Mesothelial cell of epicardium (in vitro differentiated cells): ENCODE measurements at regions not wholly inside any gene's neighbourhood (a gene's known extent, or its start where the extent isn't known, plus 50 kb on each side); places are given as distances from the start of the nearest gene placed in this dataset.
"Not testable (repeated sequence)": the region's sequence is repeated elsewhere in the genome, so short reads cannot be mapped to it uniquely, and the experiment has no call there.

ENCODE experiments used
- DNase-seq, 2 experiments: peaks; one replicate each; pipeline ENCODE4 v3.0.0; 2021; ENCODE audit warnings: low spot score in 2 of 2; ENCODE audit not compliant: unreplicated experiment in 2 of 2
- H3K27ac Mint-ChIP-seq: 2 replicates; pipeline ENCODE4 v1.8.0; 2021; ENCODE audit warnings: mixed read lengths
- H3K27me3 Mint-ChIP-seq: 2 replicates; pipeline ENCODE4 v1.8.0; 2021; ENCODE audit warnings: low read depth, mixed read lengths
- H3K36me3 Mint-ChIP-seq: 2 replicates; pipeline ENCODE4 v1.8.0; 2021; ENCODE audit warnings: mixed read lengths
- H3K4me1 Mint-ChIP-seq: 2 replicates; pipeline ENCODE4 v1.8.0; 2021; ENCODE audit warnings: mixed read lengths
- H3K4me3 Mint-ChIP-seq: 2 replicates; pipeline ENCODE4 v1.8.0; 2021; ENCODE audit warnings: mild to moderate bottlenecking, moderate library complexity, mixed read lengths
- H3K9me3 Mint-ChIP-seq: 2 replicates; pipeline ENCODE4 v1.8.0; 2021; ENCODE audit warnings: mixed read lengths
- CTCF ChIP-seq: fragments of 200-600 bp; sonication (generic); IDR thresholded peaks from one replicate; pipeline ENCODE4 v1.5.0; 2021; ENCODE audit warnings: antibody characterized with exemption; ENCODE audit not compliant: unreplicated experiment

DNA sequence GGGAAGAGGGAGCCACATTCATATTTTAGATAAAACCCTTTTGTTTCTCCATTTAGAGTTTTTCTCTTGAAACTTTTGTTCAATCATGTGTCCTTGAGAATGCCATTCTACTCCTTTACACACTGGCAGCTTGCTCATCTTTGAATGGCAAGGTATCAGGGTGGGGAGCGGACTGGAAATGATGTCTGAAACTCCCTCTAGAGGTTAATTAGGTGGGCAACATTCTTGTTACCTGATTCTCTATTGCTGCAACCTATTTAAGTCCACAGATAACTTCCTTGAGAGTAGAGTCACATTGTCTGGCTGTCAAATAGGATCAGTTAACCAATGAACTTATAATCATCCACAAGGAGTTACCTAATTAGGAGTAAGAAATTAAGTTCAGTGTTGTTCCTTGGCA, 533.6 kb upstream of the API5 start:
- Mint-ChIP-seq H3K36me3 (no peaks in the 10 kb centered on the region), H3K27ac (no peak overlapping the region), H3K9me3 (no peaks in the 10 kb centered on the region), H3K4me1 (no peaks in the 10 kb centered on the region), H3K4me3 (no peak overlapping the region), H3K27me3 (no peaks in the 10 kb centered on the region)
- no peak for DNase-seq
- no peak for TF ChIP-seq CTCF

- Mint-ChIP-seq H3K9me3 (no peaks in the 10 kb centered on the region), H3K4me1 (no peaks in the 10 kb centered on the region), H3K36me3 (no peaks in the 10 kb centered on the region), H3K27ac (no peak overlapping the region), H3K27me3 (no peaks in the 10 kb centered on the region), H3K4me3 (no peak overlapping the region)
- TF ChIP-seq CTCF = no peak
- no peak for DNase-seq
These were observed 532.2 kb upstream of the API5 start for GRCh38 chr11:42779555-42779954.

- Mint-ChIP-seq H3K9me3 (peaks cover 16% of the 10 kb centered on the region), H3K27ac (no peak overlapping the region), H3K27me3 (no peaks in the 10 kb centered on the region), H3K4me1 (no peaks in the 10 kb centered on the region), H3K36me3 (no peaks in the 10 kb centered on the region), H3K4me3 (no peak overlapping the region)
- TF ChIP-seq CTCF = no peak
- no peak for DNase-seq
These were observed 524.8 kb upstream of the API5 start for GRCh38 chr11:42786981-42787380.

DNA sequence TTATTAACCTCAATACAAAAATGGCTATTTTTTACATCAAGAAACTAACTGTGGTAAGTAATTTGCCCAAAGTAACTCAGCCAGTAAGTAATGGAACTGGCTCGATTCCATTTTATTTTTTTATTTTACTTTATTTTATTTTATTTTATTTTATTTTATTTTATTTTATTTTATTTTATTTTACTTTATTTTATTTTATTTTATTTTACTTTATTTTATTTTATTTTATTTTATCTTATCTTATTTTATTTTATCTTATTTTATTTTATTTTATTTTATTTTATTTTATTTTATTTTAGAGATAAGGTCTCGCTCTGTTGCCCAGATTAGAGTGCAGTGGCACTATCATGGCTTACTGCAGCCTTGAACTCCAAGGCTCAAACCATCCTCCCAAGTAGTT, 516.3 kb upstream of the API5 start:
- H3K4me1 Mint-ChIP-seq, H3K27ac Mint-ChIP-seq: not testable (repeated sequence)
- H3K9me3 Mint-ChIP-seq = peaks cover 13% of the 10 kb centered on the region

DNA sequence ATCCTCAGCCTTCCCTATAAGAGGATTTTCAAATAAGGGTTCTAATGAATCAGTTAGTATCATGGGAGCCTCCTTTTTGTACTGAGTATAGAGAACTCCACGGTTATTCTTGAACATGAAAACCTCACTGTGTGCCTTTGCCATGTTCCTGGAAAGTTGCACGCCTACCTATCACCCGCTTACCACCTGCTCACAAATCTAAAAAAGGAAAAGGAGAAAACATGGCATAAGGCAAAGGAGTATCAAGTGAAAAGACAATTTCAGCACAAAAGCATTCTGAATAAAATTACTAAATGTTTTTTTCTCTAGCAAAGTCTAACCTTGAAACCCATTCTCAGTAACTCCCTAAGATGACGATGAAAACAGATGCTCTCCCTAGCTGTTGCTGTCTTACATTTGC, 511.8 kb upstream of the API5 start:
- peaks cover 7% of the 10 kb centered on the region for H3K9me3 Mint-ChIP-seq
- no peak for TF ChIP-seq CTCF
- no peak overlapping the region for H3K4me3 Mint-ChIP-seq
- no peak overlapping the region for H3K27ac Mint-ChIP-seq
- no peaks in the 10 kb centered on the region for H3K4me1 Mint-ChIP-seq
- no peaks in the 10 kb centered on the region for H3K27me3 Mint-ChIP-seq
- no peaks in the 10 kb centered on the region for H3K36me3 Mint-ChIP-seq
- DNase-seq = no peak

More for the DNA sequence above, 516.3 kb upstream of the API5 start:
- not testable (repeated sequence) for H3K27me3 Mint-ChIP-seq, DNase-seq, H3K36me3 Mint-ChIP-seq, H3K4me3 Mint-ChIP-seq

GRCh38 chr11:42802201-42802899, 509.4 kb upstream of the API5 start:
- no peak for TF ChIP-seq CTCF
- no peaks in the 10 kb centered on the region for H3K27me3 Mint-ChIP-seq

More at GRCh38 chr11:42802201-42802899, 509.4 kb upstream of the API5 start:
- no peaks in the 10 kb centered on the region for H3K4me1 Mint-ChIP-seq
- no peak overlapping the region for H3K4me3 Mint-ChIP-seq
- H3K27ac Mint-ChIP-seq = no peak overlapping the region
- H3K9me3 Mint-ChIP-seq = peaks cover 5% of the 10 kb centered on the region
- no peak for DNase-seq
- no peaks in the 10 kb centered on the region for H3K36me3 Mint-ChIP-seq
